Activated CD4-positive, alpha-beta T cell treated with anti-CD3 and anti-CD28 coated beads, Interleukin-2, amount 10 ng/mL, durations not matched to agents 24 days and 14 days (primary cell): ENCODE measurements at regions not wholly inside any gene's neighbourhood (a gene's known extent, or its start where the extent isn't known, plus 50 kb on each side); places are given as distances from the start of the nearest gene placed in this dataset.
"Not testable (repeated sequence)": the region's sequence is repeated elsewhere in the genome, so short reads cannot be mapped to it uniquely, and the experiment has no call there.

Experiments used
- DNase-seq: peaks from one replicate; pipeline ENCODE4 v3.0.0; 2022
- H3K27ac Mint-ChIP-seq: one replicate; pipeline ENCODE4 v1.8.0; 2022; ENCODE audit warnings: mild to moderate bottlenecking, mixed read lengths
- H3K27me3 Mint-ChIP-seq: one replicate; pipeline ENCODE4 v1.8.0; 2022; ENCODE audit warnings: mixed read lengths
- H3K36me3 Mint-ChIP-seq: one replicate; pipeline ENCODE4 v1.8.0; 2022; ENCODE audit warnings: low read depth, mild to moderate bottlenecking, mixed read lengths
- H3K4me1 Mint-ChIP-seq: one replicate; pipeline ENCODE4 v1.8.0; 2021; ENCODE audit warnings: mixed read lengths
- H3K4me3 Mint-ChIP-seq: one replicate; pipeline ENCODE4 v1.8.0; 2022; ENCODE audit warnings: mild to moderate bottlenecking, moderate library complexity, mixed read lengths
- H3K9me3 Mint-ChIP-seq: one replicate; pipeline ENCODE4 v1.8.0; 2021; ENCODE audit warnings: mixed read lengths
- intact Hi-C: fragments of 100-400 bp; cut with micrococcal nuclease; formaldehyde crosslinking; loops from one replicate; pipeline ENCODE4 v1.15.1; 2023

GRCh38 chr1:184878602-184879001 lies 95.7 kb downstream of the NIBAN1 start:
- peaks cover 2% of the 10 kb centered on the region for H3K27me3 Mint-ChIP-seq
- intact Hi-C loops = no loop called here
- no peaks in the 10 kb centered on the region for H3K9me3 Mint-ChIP-seq
- peaks cover 20% of the 10 kb centered on the region for H3K4me1 Mint-ChIP-seq
- DNase-seq = no peak
- H3K27ac Mint-ChIP-seq = no peak overlapping the region
- H3K36me3 Mint-ChIP-seq = peaks cover 25% of the 10 kb centered on the region
- H3K4me3 Mint-ChIP-seq = no peak overlapping the region

- peaks cover 25% of the 10 kb centered on the region for H3K36me3 Mint-ChIP-seq
- H3K4me1 Mint-ChIP-seq = peaks cover 14% of the 10 kb centered on the region
- peaks cover 2% of the 10 kb centered on the region for H3K27me3 Mint-ChIP-seq
- H3K9me3 Mint-ChIP-seq = no peaks in the 10 kb centered on the region
- H3K4me3 Mint-ChIP-seq = no peak overlapping the region
- no peak overlapping the region for H3K27ac Mint-ChIP-seq
- DNase-seq = no peak
- intact Hi-C loops = no loop called here
Observed at GRCh38 chr1:184878002-184878401, 96.3 kb downstream of the NIBAN1 start.

GRCh38 chr1:184876015-184876414 lies 98.3 kb downstream of the NIBAN1 start:
- H3K27ac Mint-ChIP-seq, H3K27me3 Mint-ChIP-seq, H3K4me3 Mint-ChIP-seq, H3K4me1 Mint-ChIP-seq, H3K9me3 Mint-ChIP-seq, DNase-seq, intact Hi-C loops: not testable (repeated sequence)
- H3K36me3 Mint-ChIP-seq = peaks cover 23% of the 10 kb centered on the region

GRCh38 chr1:184875218-184875617 lies 99.1 kb downstream of the NIBAN1 start:
- Mint-ChIP-seq H3K27me3 (peaks cover 5% of the 10 kb centered on the region), H3K27ac (no peak overlapping the region), H3K36me3 (peaks cover 24% of the 10 kb centered on the region), H3K4me1 (peaks cover 3% of the 10 kb centered on the region), H3K4me3 (no peak overlapping the region), H3K9me3 (peaks cover 3% of the 10 kb centered on the region)
- intact Hi-C loops = no loop called here
- no peak for DNase-seq

- intact Hi-C loops = no loop called here
- H3K27ac Mint-ChIP-seq = no peak overlapping the region
- peaks cover 36% of the 10 kb centered on the region for H3K36me3 Mint-ChIP-seq
- H3K27me3 Mint-ChIP-seq = peaks cover 3% of the 10 kb centered on the region
- peak; percentile 66 for DNase-seq
- H3K9me3 Mint-ChIP-seq = peaks cover 3% of the 10 kb centered on the region
- H3K4me1 Mint-ChIP-seq = peaks cover 37% of the 10 kb centered on the region
- H3K4me3 Mint-ChIP-seq = no peak overlapping the region
Observed at GRCh38 chr1:184870319-184870718, 104.0 kb downstream of the NIBAN1 start.

GRCh38 chr1:184867866-184868689 lies 106.2 kb downstream of the NIBAN1 start:
- peak; percentile 49 for DNase-seq
- intact Hi-C loops = loop anchor here (1.0 to 5.0 kb wide), 10 partner anchors 14 to 706 kb away; partner anchors contain the start of gene RNF2
- Mint-ChIP-seq H3K4me1 (peaks cover 40% of the 10 kb centered on the region), H3K27me3 (peaks cover 3% of the 10 kb centered on the region), H3K36me3 (peaks cover 32% of the 10 kb centered on the region), H3K27ac (peak overlapping the region; percentile 89), H3K9me3 (peaks cover 6% of the 10 kb centered on the region), H3K4me3 (peak overlapping the region; percentile 10)

GRCh38 chr1:184866991-184867788 lies 107.1 kb downstream of the NIBAN1 start:
- intact Hi-C loops = loop anchor here (1.0 to 5.0 kb wide), 10 partner anchors 15 to 705 kb away; partner anchors contain the start of gene RNF2
- H3K9me3 Mint-ChIP-seq = peaks cover 6% of the 10 kb centered on the region
- H3K27ac Mint-ChIP-seq = peak overlapping the region; percentile 89
- peaks cover 29% of the 10 kb centered on the region for H3K36me3 Mint-ChIP-seq
- DNase-seq = peak; percentile 83
- no peaks in the 10 kb centered on the region for H3K27me3 Mint-ChIP-seq
- peak overlapping the region; percentile 47 for H3K4me3 Mint-ChIP-seq
- peaks cover 40% of the 10 kb centered on the region for H3K4me1 Mint-ChIP-seq

GRCh38 chr1:184866586-184866985 lies 107.7 kb downstream of the NIBAN1 start:
- intact Hi-C loops = loop anchor here (2.0 to 5.0 kb wide), 6 partner anchors 39 to 704 kb away; partner anchors contain the start of gene RNF2
- H3K9me3 Mint-ChIP-seq = peaks cover 6% of the 10 kb centered on the region
- peaks cover 40% of the 10 kb centered on the region for H3K4me1 Mint-ChIP-seq
- DNase-seq = no peak
- no peaks in the 10 kb centered on the region for H3K27me3 Mint-ChIP-seq
- H3K4me3 Mint-ChIP-seq = peak overlapping the region; percentile 47
- H3K36me3 Mint-ChIP-seq = peaks cover 25% of the 10 kb centered on the region
- H3K27ac Mint-ChIP-seq = peak overlapping the region; percentile 89

GRCh38 chr1:184865831-184866230 lies 108.5 kb downstream of the NIBAN1 start:
- peak overlapping the region; percentile 65 for H3K27ac Mint-ChIP-seq
- no peak for DNase-seq
- intact Hi-C loops = loop anchor here (2.0 to 5.0 kb wide), 6 partner anchors 39 to 704 kb away; partner anchors contain the start of gene RNF2
- H3K4me1 Mint-ChIP-seq = peaks cover 40% of the 10 kb centered on the region
- H3K27me3 Mint-ChIP-seq = peaks cover 3% of the 10 kb centered on the region
- H3K9me3 Mint-ChIP-seq = peaks cover 6% of the 10 kb centered on the region
- H3K4me3 Mint-ChIP-seq = no peak overlapping the region
- peaks cover 25% of the 10 kb centered on the region for H3K36me3 Mint-ChIP-seq

GRCh38 chr1:184861755-184862336 lies 107.2 kb upstream of the EDEM3 start:
- DNase-seq = peak; percentile 51
- peaks cover 3% of the 10 kb centered on the region for H3K27me3 Mint-ChIP-seq
- H3K36me3 Mint-ChIP-seq = peaks cover 13% of the 10 kb centered on the region
- intact Hi-C loops = no loop called here
- H3K9me3 Mint-ChIP-seq = peaks cover 3% of the 10 kb centered on the region
- no peak overlapping the region for H3K27ac Mint-ChIP-seq
- H3K4me1 Mint-ChIP-seq = peaks cover 17% of the 10 kb centered on the region
- H3K4me3 Mint-ChIP-seq = no peak overlapping the region

GRCh38 chr1:184860985-184861754 lies 106.5 kb upstream of the EDEM3 start:
- intact Hi-C loops = no loop called here

GRCh38 chr1:184860535-184860934 lies 105.9 kb upstream of the EDEM3 start:
- no peak overlapping the region for H3K27ac Mint-ChIP-seq
- DNase-seq = no peak
- peaks cover 3% of the 10 kb centered on the region for H3K9me3 Mint-ChIP-seq
- H3K27me3 Mint-ChIP-seq = peaks cover 4% of the 10 kb centered on the region
- H3K4me3 Mint-ChIP-seq = no peak overlapping the region
- intact Hi-C loops = no loop called here
- peaks cover 8% of the 10 kb centered on the region for H3K36me3 Mint-ChIP-seq
- peaks cover 9% of the 10 kb centered on the region for H3K4me1 Mint-ChIP-seq

More at GRCh38 chr1:184860985-184861754, 106.5 kb upstream of the EDEM3 start:
- peaks cover 3% of the 10 kb centered on the region for H3K9me3 Mint-ChIP-seq
- peak; percentile 53 for DNase-seq
- peaks cover 14% of the 10 kb centered on the region for H3K36me3 Mint-ChIP-seq
- peaks cover 13% of the 10 kb centered on the region for H3K4me1 Mint-ChIP-seq
- H3K4me3 Mint-ChIP-seq = no peak overlapping the region
- peaks cover 4% of the 10 kb centered on the region for H3K27me3 Mint-ChIP-seq
- H3K27ac Mint-ChIP-seq = no peak overlapping the region
